ENCODE measurements at regions not wholly inside any gene's neighbourhood (a gene's known extent, or its start where the extent isn't known, plus 50 kb on each side); places are given as distances from the start of the nearest gene placed in this dataset.

DNA sequence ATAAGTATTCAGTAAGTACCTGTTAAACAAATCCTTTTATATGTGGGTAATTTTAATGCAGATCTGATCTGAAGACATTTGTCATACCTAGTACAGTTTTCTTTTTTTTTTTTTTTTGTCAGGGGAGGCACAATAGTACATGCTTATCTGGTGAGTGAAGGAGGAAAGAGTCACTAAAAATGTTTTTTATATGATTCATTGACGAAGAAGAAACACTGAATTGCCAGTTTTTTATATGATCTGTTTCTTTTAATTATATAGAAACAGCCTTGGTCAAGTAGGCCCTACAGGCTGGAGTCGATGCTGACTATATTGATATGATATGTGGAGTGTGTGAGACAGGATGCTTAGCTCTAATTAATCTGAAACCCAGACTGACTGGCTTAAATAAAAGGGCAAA is 315.2 kb downstream of the PSAT1 start:
- H3K4me3 ChIP-seq (ENCODE audit: low read depth, low read length), result no peak overlapping the region
- no peak for DNase-seq (ENCODE audit: low read depth)
- TF ChIP-seq CTCF (IDR thresholded peaks at IDR 0.05; ENCODE audit: low read depth, low read length, missing control alignments), result no peak

GRCh38 chr9:78613006-78613405 is 316.1 kb downstream of the PSAT1 start:
- no peak overlapping the region for H3K4me3 ChIP-seq (ENCODE audit: low read depth, low read length)
- DNase-seq (ENCODE audit: low read depth), result no peak
- TF ChIP-seq CTCF (IDR thresholded peaks at IDR 0.05; ENCODE audit: low read depth, low read length, missing control alignments), result no peak

- no peak for DNase-seq (ENCODE audit: low read depth)
- no peak overlapping the region for H3K4me3 ChIP-seq (ENCODE audit: low read depth, low read length)
- no peak for TF ChIP-seq CTCF (IDR thresholded peaks at IDR 0.05; ENCODE audit: low read depth, low read length, missing control alignments)
These were observed 318.0 kb downstream of the PSAT1 start for GRCh38 chr9:78614892-78615291.

DNA sequence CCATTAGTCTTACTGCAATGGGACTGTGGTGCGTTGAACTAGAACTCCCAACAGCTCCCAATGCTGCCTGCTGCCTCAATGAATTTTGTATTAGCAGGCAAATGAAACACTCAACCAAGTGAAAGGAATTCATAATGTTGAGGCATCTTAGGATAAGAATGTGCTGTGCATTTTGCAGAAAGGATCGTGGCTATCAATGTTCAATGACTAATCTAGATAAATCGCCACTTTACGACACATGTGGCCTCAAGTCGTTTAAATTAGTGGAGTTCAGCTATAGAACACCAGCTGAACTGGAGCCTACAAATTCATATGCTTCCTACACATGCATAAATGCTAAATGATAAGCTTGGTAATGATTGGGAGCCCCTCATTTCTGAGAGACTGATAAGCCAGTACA is 318.4 kb downstream of the PSAT1 start:
- no peak for TF ChIP-seq CTCF (IDR thresholded peaks at IDR 0.05; ENCODE audit: low read depth, low read length, missing control alignments)
- H3K4me3 ChIP-seq (ENCODE audit: low read depth, low read length), result no peak overlapping the region
- DNase-seq (ENCODE audit: low read depth), result no peak

DNA sequence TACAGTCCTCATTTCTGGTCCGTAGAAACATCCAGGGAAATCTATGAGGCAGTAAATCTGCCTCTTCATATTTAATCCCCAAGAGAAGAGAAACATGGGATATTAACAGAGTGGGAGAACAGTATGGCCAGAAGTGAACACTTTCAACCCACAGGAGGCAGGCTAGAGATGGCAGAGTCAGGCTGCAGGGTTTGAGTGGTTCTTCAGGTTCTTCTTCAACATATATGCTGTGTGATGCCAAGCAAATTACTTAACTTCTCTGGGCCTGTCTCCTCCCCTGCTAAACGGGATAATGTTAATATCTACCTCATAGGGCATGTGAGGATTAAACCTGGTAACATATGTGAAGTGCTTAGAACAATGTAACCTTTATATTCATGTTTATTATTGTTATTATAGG is 321.8 kb downstream of the PSAT1 start:
- H3K4me3 ChIP-seq (ENCODE audit: low read depth, low read length), result no peak overlapping the region
- no peak for DNase-seq (ENCODE audit: low read depth)
- no peak for TF ChIP-seq CTCF (IDR thresholded peaks at IDR 0.05; ENCODE audit: low read depth, low read length, missing control alignments)

DNA sequence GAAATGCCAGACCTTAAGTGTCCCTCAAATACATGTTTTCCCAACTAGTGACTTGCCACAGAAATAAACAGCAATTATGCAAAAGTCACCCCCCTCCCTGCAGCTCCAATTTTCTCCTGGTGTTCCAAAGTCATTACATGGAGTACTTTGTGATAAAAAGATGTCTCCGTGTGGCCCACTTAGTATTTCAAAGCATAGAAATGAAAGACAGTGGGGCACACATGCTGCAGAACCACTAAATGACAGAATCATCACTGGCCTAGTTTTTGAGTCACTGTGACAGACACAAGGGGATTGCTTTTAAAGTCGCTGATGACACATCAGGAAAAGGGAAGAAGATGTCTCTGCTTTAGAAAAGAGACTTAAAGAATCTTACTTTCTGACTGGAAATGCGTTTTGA is 323.4 kb downstream of the PSAT1 start:
- TF ChIP-seq CTCF (IDR thresholded peaks at IDR 0.05; ENCODE audit: low read depth, low read length, missing control alignments), result no peak
- DNase-seq (ENCODE audit: low read depth), result no peak

DNA sequence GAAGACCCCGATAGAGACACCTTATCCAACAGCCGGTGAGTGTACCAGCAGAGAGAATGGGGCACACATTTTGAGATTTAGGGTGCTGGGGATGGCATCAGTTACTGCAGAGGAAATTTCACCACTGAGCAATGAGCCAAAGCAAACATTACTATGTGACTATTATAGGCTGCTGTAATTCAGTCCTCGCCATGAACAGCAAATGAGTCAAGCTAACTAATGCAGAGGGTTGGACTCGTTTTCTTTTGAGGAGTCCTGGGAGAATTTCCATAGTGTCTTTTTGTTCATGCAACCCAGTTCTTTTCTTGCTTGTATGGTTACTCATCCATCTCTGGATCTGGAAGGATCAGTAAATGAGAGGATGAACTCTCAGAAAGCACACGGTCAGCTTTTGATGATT is 323.8 kb downstream of the PSAT1 start:
- H3K4me3 ChIP-seq (ENCODE audit: low read depth, low read length), result no peak overlapping the region
- DNase-seq (ENCODE audit: low read depth), result no peak
- TF ChIP-seq CTCF (IDR thresholded peaks at IDR 0.05; ENCODE audit: low read depth, low read length, missing control alignments), result no peak

More for the DNA sequence above, 323.4 kb downstream of the PSAT1 start:
- no peak overlapping the region for H3K4me3 ChIP-seq (ENCODE audit: low read depth, low read length)
